Osteoblast (primary cell): ENCODE measurements at regions not wholly inside any gene's neighbourhood (a gene's known extent, or its start where the extent isn't known, plus 50 kb on each side); places are given as distances from the start of the nearest gene placed in this dataset.

Experiments used
- DNase-seq: peaks from one replicate; pipeline ENCODE4 v3.0.0; 2011; ENCODE audit warnings: low spot score, mixed read lengths; ENCODE audit not compliant: insufficient read length; ENCODE audit errors: missing footprints
- H2AFZ ChIP-seq: 2 replicates; pipeline ENCODE4 v1.6.0; 2011; ENCODE audit warnings: mild to moderate bottlenecking, low read length
- H3K27ac ChIP-seq: 2 replicates; pipeline ENCODE4 v1.5.1; 2011; ENCODE audit warnings: mild to moderate bottlenecking, low read depth, low read length, moderate library complexity
- H3K27me3 ChIP-seq: 2 replicates; pipeline ENCODE4 v1.6.0; 2012; ENCODE audit warnings: mild to moderate bottlenecking, control low read depth, inconsistent platforms, low read length, moderate library complexity; ENCODE audit not compliant: insufficient read depth
- H3K36me3 ChIP-seq: 2 replicates; pipeline ENCODE4 v1.5.1; 2011; ENCODE audit warnings: mild to moderate bottlenecking, low read length, control low read depth, moderate library complexity; ENCODE audit not compliant: insufficient read depth
- H3K4me1 ChIP-seq: 2 replicates; pipeline ENCODE4 v1.5.1; 2011; ENCODE audit warnings: mild to moderate bottlenecking, low read length, control low read depth, moderate library complexity; ENCODE audit not compliant: insufficient read depth
- H3K4me2 ChIP-seq: 2 replicates; pipeline ENCODE4 v1.6.0; 2011; ENCODE audit warnings: mild to moderate bottlenecking, low read length; ENCODE audit not compliant: insufficient read depth
- H3K4me3 ChIP-seq: fragments of 200-600 bp; sonication (generic); 3 replicates; pipeline ENCODE4 v1.5.1; 2012; ENCODE audit warnings: mild to moderate bottlenecking, low read length, inconsistent platforms; ENCODE audit not compliant: insufficient read depth
- H3K79me2 ChIP-seq: 2 replicates; pipeline ENCODE4 v1.6.0; 2012; ENCODE audit warnings: mild to moderate bottlenecking, low read length, control low read depth, inconsistent platforms; ENCODE audit not compliant: insufficient read depth
- H3K9me3 ChIP-seq: 2 replicates; pipeline ENCODE4 v1.5.1; 2011; ENCODE audit warnings: low read depth, low read length, control low read depth
- H4K20me1 ChIP-seq: 2 replicates; pipeline ENCODE4 v1.6.0; 2012; ENCODE audit warnings: mild to moderate bottlenecking, low read length, control low read depth; ENCODE audit not compliant: insufficient read depth
- CTCF ChIP-seq: IDR thresholded peaks from 2 replicates; pipeline ENCODE4 v1.5.1; 2011; ENCODE audit warnings: mild to moderate bottlenecking, low read depth, low read length, moderate library complexity; ENCODE audit errors: extremely low read depth

- H3K4me1 ChIP-seq = peaks cover 50% of the 10 kb centered on the region
- DNase-seq = peak; percentile 30
- no peak overlapping the region for H3K4me3 ChIP-seq
- no peak overlapping the region for H3K4me2 ChIP-seq
- H3K27me3 ChIP-seq = no peaks in the 10 kb centered on the region
- no peak for TF ChIP-seq CTCF
- peak overlapping the region; percentile 64 for H3K27ac ChIP-seq
- no peaks in the 10 kb centered on the region for H3K79me2 ChIP-seq
- H4K20me1 ChIP-seq = no peaks in the 10 kb centered on the region
- H3K36me3 ChIP-seq = no peaks in the 10 kb centered on the region
- no peak overlapping the region for H2AFZ ChIP-seq
- no peaks in the 10 kb centered on the region for H3K9me3 ChIP-seq
Observed at GRCh38 chr9:105067895-105068580, 140.1 kb upstream of the ABCA1 start.

DNA sequence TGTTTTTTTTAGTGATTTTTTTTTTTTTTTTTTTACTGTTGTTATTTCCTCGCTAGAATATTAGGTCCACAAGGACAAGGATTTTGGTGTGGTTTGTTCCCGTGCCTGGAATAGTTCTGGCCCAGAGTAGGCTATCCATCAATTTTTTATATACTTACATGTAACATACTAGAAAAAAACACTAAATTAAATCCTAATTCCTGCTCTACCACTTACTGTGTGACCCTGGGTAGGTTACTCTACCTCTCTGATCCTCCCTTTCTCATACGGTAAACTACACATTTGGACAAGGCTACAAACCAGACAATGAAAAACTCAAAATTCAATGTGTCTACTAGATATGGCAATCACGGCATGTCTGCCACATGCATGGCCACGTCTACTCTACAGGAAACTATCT, 141.3 kb upstream of the ABCA1 start:
- H3K4me1 ChIP-seq = peaks cover 43% of the 10 kb centered on the region
- no peak for TF ChIP-seq CTCF
- no peaks in the 10 kb centered on the region for H3K79me2 ChIP-seq
- no peak overlapping the region for H3K4me3 ChIP-seq
- H3K27ac ChIP-seq = no peak overlapping the region
- no peaks in the 10 kb centered on the region for H3K27me3 ChIP-seq
- no peaks in the 10 kb centered on the region for H3K9me3 ChIP-seq
- no peak overlapping the region for H2AFZ ChIP-seq
- H3K4me2 ChIP-seq = no peak overlapping the region
- no peaks in the 10 kb centered on the region for H4K20me1 ChIP-seq
- H3K36me3 ChIP-seq = no peaks in the 10 kb centered on the region
- DNase-seq = no peak

DNA sequence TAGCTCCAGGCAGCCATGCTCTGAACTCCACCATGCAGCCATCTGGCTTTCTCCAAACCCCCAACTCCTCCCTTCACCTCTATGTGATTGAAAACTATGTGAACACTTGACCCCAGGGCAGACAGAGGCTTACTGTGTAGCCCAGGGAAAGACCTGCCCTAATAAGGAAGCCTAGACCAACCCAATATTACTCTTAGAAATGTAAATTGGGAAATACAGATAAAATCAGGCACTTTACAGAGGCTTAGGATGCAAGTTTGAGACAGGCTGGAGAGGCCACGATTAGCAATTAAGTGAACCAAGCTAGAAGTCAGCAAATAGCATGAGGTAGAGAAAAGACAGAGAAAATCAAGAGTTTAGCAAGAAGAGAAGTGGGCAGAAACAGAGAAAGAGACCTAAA, 141.7 kb upstream of the ABCA1 start:
- H3K27ac ChIP-seq = peak overlapping the region; percentile 82
- DNase-seq = no peak

GRCh38 chr9:105070176-105070575, 142.2 kb upstream of the ABCA1 start:
- no peak for TF ChIP-seq CTCF
- Histone ChIP-seq H4K20me1 (no peaks in the 10 kb centered on the region), H3K4me3 (no peak overlapping the region), H3K27ac (peak overlapping the region; percentile 82), H2AFZ (no peak overlapping the region), H3K4me1 (peaks cover 34% of the 10 kb centered on the region), H3K4me2 (no peak overlapping the region), H3K36me3 (no peaks in the 10 kb centered on the region), H3K9me3 (no peaks in the 10 kb centered on the region), H3K27me3 (no peaks in the 10 kb centered on the region), H3K79me2 (no peaks in the 10 kb centered on the region)
- DNase-seq = no peak

More for the DNA sequence above, 141.7 kb upstream of the ABCA1 start:
- Histone ChIP-seq H3K4me3 (no peak overlapping the region), H3K4me1 (peaks cover 39% of the 10 kb centered on the region), H3K27me3 (no peaks in the 10 kb centered on the region), H3K9me3 (no peaks in the 10 kb centered on the region), H3K4me2 (no peak overlapping the region), H3K36me3 (no peaks in the 10 kb centered on the region), H2AFZ (no peak overlapping the region), H3K79me2 (no peaks in the 10 kb centered on the region), H4K20me1 (no peaks in the 10 kb centered on the region)
- TF ChIP-seq CTCF = no peak
